CD4-positive, alpha-beta T cell treated with Interferon gamma for 1 hour (primary cell): ENCODE measurements at regions not wholly inside any gene's neighbourhood (a gene's known extent, or its start where the extent isn't known, plus 50 kb on each side); places are given as distances from the start of the nearest gene placed in this dataset.
"Not testable (repeated sequence)": the region's sequence is repeated elsewhere in the genome, so short reads cannot be mapped to it uniquely, and the experiment has no call there.

ENCODE experiments used
- DNase-seq: peaks from one replicate; pipeline ENCODE4 v3.0.0-alpha.2; 2020

- not testable (repeated sequence) for DNase-seq
These were observed 109.5 kb upstream of the KIF2A start for GRCh38 chr5:62196532-62196931.

GRCh38 chr5:62197697-62198096, 108.3 kb upstream of the KIF2A start:
- no peak for DNase-seq

GRCh38 chr5:62198421-62198820, 107.6 kb upstream of the KIF2A start:
- DNase-seq = no peak

- no peak for DNase-seq
These were observed 106.0 kb upstream of the KIF2A start for GRCh38 chr5:62199792-62200716.

GRCh38 chr5:62206150-62206829, 99.7 kb upstream of the KIF2A start:
- DNase-seq = no peak

GRCh38 chr5:62208218-62208852, 97.7 kb upstream of the KIF2A start:
- DNase-seq = no peak

GRCh38 chr5:62211405-62211804, 94.6 kb upstream of the KIF2A start:
- no peak for DNase-seq

- no peak for DNase-seq
These were observed 93.4 kb upstream of the KIF2A start for GRCh38 chr5:62212648-62213047.

GRCh38 chr5:62214701-62215100, 91.3 kb upstream of the KIF2A start:
- no peak for DNase-seq

- not testable (repeated sequence) for DNase-seq
These were observed 89.4 kb upstream of the KIF2A start for GRCh38 chr5:62216603-62217002.

GRCh38 chr5:62217095-62217494, 88.9 kb upstream of the KIF2A start:
- DNase-seq = not testable (repeated sequence)

GRCh38 chr5:62218860-62219259, 87.1 kb upstream of the KIF2A start:
- DNase-seq = not testable (repeated sequence)

GRCh38 chr5:62221881-62222280, 84.1 kb upstream of the KIF2A start:
- not testable (repeated sequence) for DNase-seq

GRCh38 chr5:62222305-62222704, 83.7 kb upstream of the KIF2A start:
- DNase-seq = not testable (repeated sequence)

GRCh38 chr5:62223312-62223670, 82.7 kb upstream of the KIF2A start:
- peak; percentile 80 for DNase-seq

GRCh38 chr5:62224987-62225601, 80.9 kb upstream of the KIF2A start:
- DNase-seq = not testable (repeated sequence)

- not testable (repeated sequence) for DNase-seq
These were observed 75.1 kb upstream of the KIF2A start for GRCh38 chr5:62230876-62231388.

GRCh38 chr5:62231576-62231975, 74.4 kb upstream of the KIF2A start:
- no peak for DNase-seq

GRCh38 chr5:62232218-62232617, 73.8 kb upstream of the KIF2A start:
- DNase-seq = not testable (repeated sequence)

- DNase-seq = not testable (repeated sequence)
These were observed 72.6 kb upstream of the KIF2A start for GRCh38 chr5:62233083-62234046.

GRCh38 chr5:62236593-62236992, 69.4 kb upstream of the KIF2A start:
- not testable (repeated sequence) for DNase-seq

GRCh38 chr5:62237944-62238343, 68.1 kb upstream of the KIF2A start:
- DNase-seq = not testable (repeated sequence)
